Fibroblast of skin of right biceps (primary cell): ENCODE measurements at regions not wholly inside any gene's neighbourhood (a gene's known extent, or its start where the extent isn't known, plus 50 kb on each side); places are given as distances from the start of the nearest gene placed in this dataset.
"Not testable (repeated sequence)": the region's sequence is repeated elsewhere in the genome, so short reads cannot be mapped to it uniquely, and the experiment has no call there.

Source experiments
- DNase-seq: peaks from one replicate; pipeline ENCODE4 v3.0.0-alpha.2; 2013

GRCh38 chr1:115452600-115453329 lies 114.7 kb upstream of the NGF start:
- DNase-seq: peak; percentile 61

GRCh38 chr1:115450501-115451040 lies 112.5 kb upstream of the NGF start:
- no peak for DNase-seq

GRCh38 chr1:115448282-115449044 lies 110.4 kb upstream of the NGF start:
- no peak for DNase-seq

GRCh38 chr1:115447672-115448071 lies 109.6 kb upstream of the NGF start:
- no peak for DNase-seq

- DNase-seq: no peak
Measured at GRCh38 chr1:115445090-115445489, 107.0 kb upstream of the NGF start.

GRCh38 chr1:115440733-115441132 lies 102.7 kb upstream of the NGF start:
- DNase-seq: peak; percentile 81

GRCh38 chr1:115439520-115439919 lies 101.5 kb upstream of the NGF start:
- not testable (repeated sequence) for DNase-seq

- no peak for DNase-seq
Measured at GRCh38 chr1:115437196-115437595, 99.1 kb upstream of the NGF start.

GRCh38 chr1:115436596-115436995 lies 98.5 kb upstream of the NGF start:
- no peak for DNase-seq

- no peak for DNase-seq
Measured at GRCh38 chr1:115433483-115433882, 95.4 kb upstream of the NGF start.

- DNase-seq: no peak
Measured at GRCh38 chr1:115432061-115432460, 94.0 kb upstream of the NGF start.

- DNase-seq: peak; percentile 98
Measured at GRCh38 chr1:115430441-115431158, 92.6 kb upstream of the NGF start.

GRCh38 chr1:115429884-115430283 lies 91.8 kb upstream of the NGF start:
- peak; percentile 71 for DNase-seq

GRCh38 chr1:115429241-115429640 lies 91.2 kb upstream of the NGF start:
- DNase-seq: peak; percentile 93

GRCh38 chr1:115428676-115429075 lies 90.6 kb upstream of the NGF start:
- peak; percentile 74 for DNase-seq

- peak; percentile 68 for DNase-seq
Measured at GRCh38 chr1:115428256-115428655, 90.2 kb upstream of the NGF start.

GRCh38 chr1:115426956-115427355 lies 88.9 kb upstream of the NGF start:
- DNase-seq: no peak

- DNase-seq: peak; percentile 99
Measured at GRCh38 chr1:115426231-115426771, 88.3 kb upstream of the NGF start.

GRCh38 chr1:115425442-115425841 lies 87.4 kb upstream of the NGF start:
- peak; percentile 56 for DNase-seq

- peak; percentile 82 for DNase-seq
Measured at GRCh38 chr1:115423776-115424175, 85.7 kb upstream of the NGF start.

- DNase-seq: no peak
Measured at GRCh38 chr1:115419571-115419970, 81.5 kb upstream of the NGF start.

- DNase-seq: no peak
Measured at GRCh38 chr1:115413621-115414020, 75.6 kb upstream of the NGF start.

- DNase-seq: no peak
Measured at GRCh38 chr1:115413208-115413607, 75.2 kb upstream of the NGF start.
